ENCODE measurements at regions not wholly inside any gene's neighbourhood (a gene's known extent, or its start where the extent isn't known, plus 50 kb on each side); places are given as distances from the start of the nearest gene placed in this dataset.

GRCh38 chr9:100639854-100640253 is 62.0 kb downstream of the CAVIN4 start:
- no peak overlapping the region for H3K9ac ChIP-seq (ENCODE audit: low read length)
- no peaks in the 10 kb centered on the region for H3K9me3 ChIP-seq (ENCODE audit: low read length)
- no peaks in the 10 kb centered on the region for H3K36me3 ChIP-seq (ENCODE audit: insufficient read depth, low read length)
- no peaks in the 10 kb centered on the region for H3K27me3 ChIP-seq (ENCODE audit: insufficient read depth, low read length)
- no peak overlapping the region for H3K4me3 ChIP-seq (ENCODE audit: low read depth, low read length, poor library complexity, severe bottlenecking)
- TF ChIP-seq EZH2 (IDR thresholded peaks at IDR 0.05; ENCODE audit: borderline replicate concordance, low read length): no peak
- TF ChIP-seq, protein P1, sequence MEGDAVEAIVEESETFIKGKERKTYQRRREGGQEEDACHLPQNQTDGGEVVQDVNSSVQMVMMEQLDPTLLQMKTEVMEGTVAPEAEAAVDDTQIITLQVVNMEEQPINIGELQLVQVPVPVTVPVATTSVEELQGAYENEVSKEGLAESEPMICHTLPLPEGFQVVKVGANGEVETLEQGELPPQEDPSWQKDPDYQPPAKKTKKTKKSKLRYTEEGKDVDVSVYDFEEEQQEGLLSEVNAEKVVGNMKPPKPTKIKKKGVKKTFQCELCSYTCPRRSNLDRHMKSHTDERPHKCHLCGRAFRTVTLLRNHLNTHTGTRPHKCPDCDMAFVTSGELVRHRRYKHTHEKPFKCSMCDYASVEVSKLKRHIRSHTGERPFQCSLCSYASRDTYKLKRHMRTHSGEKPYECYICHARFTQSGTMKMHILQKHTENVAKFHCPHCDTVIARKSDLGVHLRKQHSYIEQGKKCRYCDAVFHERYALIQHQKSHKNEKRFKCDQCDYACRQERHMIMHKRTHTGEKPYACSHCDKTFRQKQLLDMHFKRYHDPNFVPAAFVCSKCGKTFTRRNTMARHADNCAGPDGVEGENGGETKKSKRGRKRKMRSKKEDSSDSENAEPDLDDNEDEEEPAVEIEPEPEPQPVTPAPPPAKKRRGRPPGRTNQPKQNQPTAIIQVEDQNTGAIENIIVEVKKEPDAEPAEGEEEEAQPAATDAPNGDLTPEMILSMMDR (IDR thresholded peaks at IDR 0.05; ENCODE audit: low read length): no peak
- H3K27ac ChIP-seq (ENCODE audit: low read depth, low read length, poor library complexity, severe bottlenecking): no peak overlapping the region
- no peaks in the 10 kb centered on the region for H3K9me2 ChIP-seq (ENCODE audit: low read depth, low read length)
- no peaks in the 10 kb centered on the region for H4K20me1 ChIP-seq (ENCODE audit: insufficient read depth, low read length)
- no peaks in the 10 kb centered on the region for H3K79me2 ChIP-seq (ENCODE audit: insufficient read depth, low read length)
- H3K4me1 ChIP-seq (ENCODE audit: insufficient read depth, low read length, severe bottlenecking): no peaks in the 10 kb centered on the region
- H3F3A ChIP-seq (ENCODE audit: insufficient read depth, low read length): no peaks in the 10 kb centered on the region
- no peak overlapping the region for H2AFZ ChIP-seq (ENCODE audit: low read length)
- no peak overlapping the region for H3K4me2 ChIP-seq (ENCODE audit: low read length)

- H2AFZ ChIP-seq (ENCODE audit: low read length): no peak overlapping the region
- H3K4me3 ChIP-seq (ENCODE audit: low read depth, low read length, poor library complexity, severe bottlenecking): no peak overlapping the region
- H3K9me2 ChIP-seq (ENCODE audit: low read depth, low read length): no peaks in the 10 kb centered on the region
- no peak overlapping the region for H3K4me2 ChIP-seq (ENCODE audit: low read length)
- no peak overlapping the region for H3K27ac ChIP-seq (ENCODE audit: low read depth, low read length, poor library complexity, severe bottlenecking)
- no peak for TF ChIP-seq EZH2 (IDR thresholded peaks at IDR 0.05; ENCODE audit: borderline replicate concordance, low read length)
- TF ChIP-seq, protein P1 (IDR thresholded peaks at IDR 0.05; ENCODE audit: low read length): no peak
- no peaks in the 10 kb centered on the region for H3K9me3 ChIP-seq (ENCODE audit: low read length)
- H3F3A ChIP-seq (ENCODE audit: insufficient read depth, low read length): no peaks in the 10 kb centered on the region
- no peaks in the 10 kb centered on the region for H3K27me3 ChIP-seq (ENCODE audit: insufficient read depth, low read length)
- H3K79me2 ChIP-seq (ENCODE audit: insufficient read depth, low read length): no peaks in the 10 kb centered on the region
- no peak overlapping the region for H3K9ac ChIP-seq (ENCODE audit: low read length)
- no peaks in the 10 kb centered on the region for H4K20me1 ChIP-seq (ENCODE audit: insufficient read depth, low read length)
- H3K36me3 ChIP-seq (ENCODE audit: insufficient read depth, low read length): no peaks in the 10 kb centered on the region
- no peaks in the 10 kb centered on the region for H3K4me1 ChIP-seq (ENCODE audit: insufficient read depth, low read length, severe bottlenecking)
These were observed 62.7 kb downstream of the CAVIN4 start for GRCh38 chr9:100640447-100641050.

- H4K20me1 ChIP-seq (ENCODE audit: insufficient read depth, low read length): no peaks in the 10 kb centered on the region
- no peaks in the 10 kb centered on the region for H3F3A ChIP-seq (ENCODE audit: insufficient read depth, low read length)
- no peak overlapping the region for H2AFZ ChIP-seq (ENCODE audit: low read length)
- no peaks in the 10 kb centered on the region for H3K79me2 ChIP-seq (ENCODE audit: insufficient read depth, low read length)
- H3K4me2 ChIP-seq (ENCODE audit: low read length): no peak overlapping the region
- H3K9ac ChIP-seq (ENCODE audit: low read length): no peak overlapping the region
- no peak overlapping the region for H3K4me3 ChIP-seq (ENCODE audit: low read depth, low read length, poor library complexity, severe bottlenecking)
- H3K9me3 ChIP-seq (ENCODE audit: low read length): no peaks in the 10 kb centered on the region
- H3K9me2 ChIP-seq (ENCODE audit: low read depth, low read length): no peaks in the 10 kb centered on the region
- no peaks in the 10 kb centered on the region for H3K4me1 ChIP-seq (ENCODE audit: insufficient read depth, low read length, severe bottlenecking)
- H3K27ac ChIP-seq (ENCODE audit: low read depth, low read length, poor library complexity, severe bottlenecking): no peak overlapping the region
- no peak for TF ChIP-seq EZH2 (IDR thresholded peaks at IDR 0.05; ENCODE audit: borderline replicate concordance, low read length)
- TF ChIP-seq, protein P1 (IDR thresholded peaks at IDR 0.05; ENCODE audit: low read length): no peak
- no peaks in the 10 kb centered on the region for H3K36me3 ChIP-seq (ENCODE audit: insufficient read depth, low read length)
- no peaks in the 10 kb centered on the region for H3K27me3 ChIP-seq (ENCODE audit: insufficient read depth, low read length)
These were observed 63.3 kb downstream of the CAVIN4 start for GRCh38 chr9:100641166-100641565.
